Activated B cell treated with CpG ODN at 0.5 μM for 24 hours (primary cell): ENCODE measurements at regions not wholly inside any gene's neighbourhood (a gene's known extent, or its start where the extent isn't known, plus 50 kb on each side); places are given as distances from the start of the nearest gene placed in this dataset.
"Not testable (repeated sequence)": the region's sequence is repeated elsewhere in the genome, so short reads cannot be mapped to it uniquely, and the experiment has no call there.

Source experiments
- ATAC-seq: fragments of 200-7000 bp; cut with Tn5 transposase; one replicate; pipeline ENCODE4 v1.10.0; 2021; ENCODE audit warnings: low read depth, mild to moderate bottlenecking, moderate library complexity
- CTCF ChIA-PET: fragments of 350-600 bp; sonication (Branson Sonifier 250); formaldehyde crosslinking; loops from one replicate; lab custom pipeline; 2021; ENCODE audit warnings: antibody characterized with exemption; lab: Charles Lee
- POLR2A ChIA-PET: fragments of 350-600 bp; sonication (Branson Sonifier 250); formaldehyde crosslinking; loops from one replicate; lab custom pipeline; 2021; ENCODE audit warnings: antibody characterized with exemption; lab: Charles Lee
- DNase-seq: peaks from one replicate; pipeline ENCODE4 v3.0.0; 2022
- H3K27ac Mint-ChIP-seq: one replicate; pipeline ENCODE4 v1.8.0; 2020; ENCODE audit warnings: mixed read lengths
- H3K27me3 Mint-ChIP-seq: one replicate; pipeline ENCODE4 v1.8.0; 2021; ENCODE audit warnings: mixed read lengths
- H3K36me3 Mint-ChIP-seq: one replicate; pipeline ENCODE4 v1.8.0; 2021; ENCODE audit warnings: low read depth, mixed read lengths
- H3K4me1 Mint-ChIP-seq: one replicate; pipeline ENCODE4 v1.8.0; 2021; ENCODE audit warnings: mixed read lengths
- H3K4me3 Mint-ChIP-seq: one replicate; pipeline ENCODE4 v1.8.0; 2020; ENCODE audit warnings: mild to moderate bottlenecking, mixed read lengths
- H3K9me3 Mint-ChIP-seq: one replicate; pipeline ENCODE4 v1.8.0; 2020; ENCODE audit warnings: mixed read lengths
- CTCF ChIP-seq: fragments of 200-600 bp; IDR thresholded peaks from one replicate; pipeline ENCODE4 v1.8.0; 2022; ENCODE audit warnings: antibody characterized with exemption, mild to moderate bottlenecking
- intact Hi-C: fragments of 100-400 bp; cut with micrococcal nuclease; formaldehyde crosslinking; loops from one replicate; pipeline ENCODE4 v1.15.1; 2024

DNA sequence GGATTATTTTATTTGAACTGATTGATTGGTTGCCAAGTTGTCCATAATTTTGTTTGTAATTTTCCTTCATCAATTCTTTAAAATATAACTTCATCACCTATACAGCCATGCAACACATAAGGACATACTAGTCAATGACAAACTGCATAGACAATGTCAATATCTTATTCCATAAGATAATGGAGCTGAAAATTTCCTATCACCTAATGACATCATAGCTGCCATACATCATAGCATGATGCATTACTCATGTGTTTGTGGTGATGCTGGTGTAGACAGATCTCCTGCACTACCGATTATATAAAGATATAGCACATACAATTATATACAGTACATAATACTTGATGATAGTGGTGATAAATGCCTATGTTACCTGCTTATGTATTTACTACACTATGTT lies 369.8 kb upstream of the NT5C1B start:
- ATAC-seq = no peak
- CTCF ChIA-PET = no interaction called here
- no peak for TF ChIP-seq CTCF
- no peak for DNase-seq
- POLR2A ChIA-PET = no interaction called here
- no peaks in the 10 kb centered on the region for H3K4me1 Mint-ChIP-seq
- peaks cover 5% of the 10 kb centered on the region for H3K9me3 Mint-ChIP-seq
- H3K4me3 Mint-ChIP-seq = no peak overlapping the region
- no peaks in the 10 kb centered on the region for H3K36me3 Mint-ChIP-seq
- H3K27me3 Mint-ChIP-seq = no peaks in the 10 kb centered on the region
- H3K27ac Mint-ChIP-seq = no peak overlapping the region
- intact Hi-C loops = no loop called here

GRCh38 chr2:18957909-18958308 lies 368.5 kb upstream of the NT5C1B start:
- intact Hi-C loops = no loop called here
- TF ChIP-seq CTCF = no peak
- Mint-ChIP-seq H3K36me3 (no peaks in the 10 kb centered on the region), H3K9me3 (no peaks in the 10 kb centered on the region), H3K27ac (no peak overlapping the region), H3K27me3 (no peaks in the 10 kb centered on the region), H3K4me3 (no peak overlapping the region), H3K4me1 (no peaks in the 10 kb centered on the region)
- POLR2A ChIA-PET = no interaction called here
- no peak for ATAC-seq
- DNase-seq = no peak
- CTCF ChIA-PET = no interaction called here

DNA sequence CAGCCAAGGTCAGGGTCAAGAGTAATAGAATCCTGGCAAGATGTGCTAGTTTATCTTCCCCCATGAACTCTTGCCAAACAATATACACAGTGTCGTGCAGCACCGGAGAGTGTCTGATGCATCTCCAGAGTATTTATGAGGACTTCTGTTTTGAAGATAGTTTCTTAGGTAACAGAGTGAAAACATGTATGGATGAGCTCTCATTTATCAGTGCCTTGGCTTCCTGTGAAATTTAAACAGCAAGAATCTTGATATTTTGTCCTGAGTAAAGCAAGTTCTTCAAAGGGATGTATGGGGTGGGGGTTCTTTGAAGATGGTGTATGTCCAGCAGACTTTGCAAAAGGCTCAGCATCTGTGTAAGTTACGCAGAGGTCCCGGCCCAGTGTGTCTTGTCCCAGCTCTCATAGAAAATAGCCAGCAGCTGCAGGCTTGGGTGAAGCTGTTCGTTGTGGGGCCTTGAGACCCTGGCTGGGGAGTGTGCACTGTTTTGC lies 361.0 kb upstream of the NT5C1B start:
- Mint-ChIP-seq H3K4me1 (no peaks in the 10 kb centered on the region), H3K36me3 (no peaks in the 10 kb centered on the region), H3K27me3 (no peaks in the 10 kb centered on the region), H3K4me3 (no peak overlapping the region), H3K27ac (no peak overlapping the region), H3K9me3 (no peaks in the 10 kb centered on the region)
- ATAC-seq (no peak), DNase-seq (no peak)
- POLR2A ChIA-PET = no interaction called here
- no peak for TF ChIP-seq CTCF
- intact Hi-C loops = no loop called here
- CTCF ChIA-PET = no interaction called here

DNA sequence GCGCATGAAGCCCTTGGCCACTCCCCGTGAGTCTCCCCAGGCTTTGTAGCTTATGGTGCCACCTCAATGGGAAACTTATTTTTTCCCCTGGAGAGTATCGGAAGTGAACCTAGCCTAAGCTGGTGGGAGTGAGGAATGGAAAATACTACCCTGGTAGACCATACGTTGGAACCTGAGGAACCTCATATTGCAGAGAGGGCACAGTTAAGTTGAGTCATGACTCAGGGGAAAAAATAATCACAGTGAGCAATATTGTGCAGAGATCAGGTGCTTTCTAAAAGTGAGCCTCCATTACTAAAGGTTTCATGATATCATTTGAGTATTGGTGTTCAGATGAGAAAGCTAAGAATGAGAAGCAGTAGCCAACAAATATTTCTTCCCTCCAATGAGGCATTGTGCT lies 360.5 kb upstream of the NT5C1B start:
- no peak for TF ChIP-seq CTCF
- H3K9me3 Mint-ChIP-seq = no peaks in the 10 kb centered on the region
- no peaks in the 10 kb centered on the region for H3K27me3 Mint-ChIP-seq
- ATAC-seq (no peak), DNase-seq (no peak)
- ChIA-PET CTCF (no interaction called here), POLR2A (no interaction called here)
- no peak overlapping the region for H3K4me3 Mint-ChIP-seq
- H3K36me3 Mint-ChIP-seq = no peaks in the 10 kb centered on the region
- intact Hi-C loops = no loop called here
- no peaks in the 10 kb centered on the region for H3K4me1 Mint-ChIP-seq
- no peak overlapping the region for H3K27ac Mint-ChIP-seq

GRCh38 chr2:18940184-18940583 lies 350.8 kb upstream of the NT5C1B start:
- H3K27ac Mint-ChIP-seq = no peak overlapping the region
- H3K4me3 Mint-ChIP-seq = no peak overlapping the region
- peaks cover 16% of the 10 kb centered on the region for H3K4me1 Mint-ChIP-seq
- ChIA-PET POLR2A (interaction anchor here (1.1 kb wide), 1 partner anchor 407 kb away, joined by 3 read pairs; no protein-coding TSS in a partner anchor), CTCF (no interaction called here)
- intact Hi-C loops = no loop called here
- no peaks in the 10 kb centered on the region for H3K36me3 Mint-ChIP-seq
- no peak for TF ChIP-seq CTCF
- H3K27me3 Mint-ChIP-seq = peaks cover 18% of the 10 kb centered on the region
- H3K9me3 Mint-ChIP-seq = no peaks in the 10 kb centered on the region
- peak; percentile 34 for ATAC-seq
- no peak for DNase-seq

- H3K4me1 Mint-ChIP-seq = peaks cover 16% of the 10 kb centered on the region
- H3K27ac Mint-ChIP-seq, intact Hi-C loops, CTCF ChIA-PET, H3K4me3 Mint-ChIP-seq, H3K9me3 Mint-ChIP-seq, ATAC-seq, DNase-seq, H3K36me3 Mint-ChIP-seq: not testable (repeated sequence)
- POLR2A ChIA-PET = interaction anchor here (1.1 kb wide), 1 partner anchor 407 kb away, joined by 3 read pairs; no protein-coding TSS in a partner anchor
- peaks cover 18% of the 10 kb centered on the region for H3K27me3 Mint-ChIP-seq
Measured at GRCh38 chr2:18939740-18940139, 350.4 kb upstream of the NT5C1B start.
